NB4 (cell line): ENCODE measurements at regions not wholly inside any gene's neighbourhood (a gene's known extent, or its start where the extent isn't known, plus 50 kb on each side); places are given as distances from the start of the nearest gene placed in this dataset.

Experiments
- DNase-seq: peaks from one replicate; pipeline ENCODE4 v3.0.0; 2010; ENCODE audit warnings: low read depth
- H3K4me3 ChIP-seq: one replicate; pipeline ENCODE4 v1.5.1; 2011; ENCODE audit warnings: mild to moderate bottlenecking, low read depth, low read length, moderate library complexity
- CTCF ChIP-seq: IDR thresholded peaks from one replicate; pipeline ENCODE4 v1.5.1; 2012; ENCODE audit warnings: low read depth, low read length
- MAX ChIP-seq: IDR thresholded peaks from 2 replicates; pipeline ENCODE4 v1.6.1; 2011; ENCODE audit warnings: low read depth, low read length
- MYC ChIP-seq: IDR thresholded peaks from 2 replicates; pipeline ENCODE4 v1.6.1; 2011; ENCODE audit warnings: low read depth, low read length
- POLR2A ChIP-seq: IDR thresholded peaks from 2 replicates; pipeline ENCODE4 v1.6.1; 2011; ENCODE audit warnings: mild to moderate bottlenecking; ENCODE audit not compliant: insufficient read length; ENCODE audit errors: extremely low read depth

GRCh38 chr7:26562841-26563240, 271.2 kb downstream of the SNX10 start:
- no peak for DNase-seq
- H3K4me3 ChIP-seq, result no peak overlapping the region
- TF ChIP-seq POLR2A (no peak), CTCF (peak; percentile 46), MAX (no peak), MYC (no peak)

- H3K4me3 ChIP-seq, result no peak overlapping the region
- DNase-seq, result no peak
- TF ChIP-seq POLR2A (no peak), CTCF (no peak), MYC (no peak), MAX (no peak)
These were observed 271.7 kb downstream of the SNX10 start for GRCh38 chr7:26563406-26563805.

GRCh38 chr7:26567266-26567665, 275.6 kb downstream of the SNX10 start:
- TF ChIP-seq MAX (no peak), POLR2A (no peak), MYC (no peak), CTCF (no peak)
- no peak overlapping the region for H3K4me3 ChIP-seq
- no peak for DNase-seq

- TF ChIP-seq POLR2A (no peak), MYC (no peak), CTCF (no peak), MAX (no peak)
- no peak overlapping the region for H3K4me3 ChIP-seq
- DNase-seq, result peak; percentile 35
These were observed 282.8 kb downstream of the SNX10 start for GRCh38 chr7:26574476-26574875.

- TF ChIP-seq CTCF, result no peak
- TF ChIP-seq MAX, result no peak
- TF ChIP-seq MYC, result no peak
- TF ChIP-seq POLR2A, result no peak
- DNase-seq, result no peak
- no peak overlapping the region for H3K4me3 ChIP-seq
These were observed 284.3 kb downstream of the SKAP2 start for GRCh38 chr7:26580064-26580591.

GRCh38 chr7:26580711-26581110, 283.7 kb downstream of the SKAP2 start:
- no peak for DNase-seq
- TF ChIP-seq POLR2A (no peak), CTCF (no peak), MAX (no peak), MYC (no peak)

More at GRCh38 chr7:26580711-26581110, 283.7 kb downstream of the SKAP2 start:
- H3K4me3 ChIP-seq, result no peak overlapping the region
